Psoas muscle (tissue), 7 donors: ENCODE measurements at regions not wholly inside any gene's neighbourhood (a gene's known extent, or its start where the extent isn't known, plus 50 kb on each side); places are given as distances from the start of the nearest gene placed in this dataset.

Source experiments
- ATAC-seq, 4 donors: fragments of 200-7000 bp; cut with Tn5 transposase; one replicate each; pipeline ENCODE4 v1.9.1; 2020; ENCODE audit warnings: moderate library complexity in 3 of 4, mild to moderate bottlenecking in 2 of 4
- DNase-seq, 2 donors: peaks; one replicate each; pipeline ENCODE4 v3.0.0-alpha.2; 2020
- H3K27ac ChIP-seq: fragments of 200-600 bp; one replicate; pipeline ENCODE4 v1.8.0; 2022
- H3K27me3 ChIP-seq, 3 donors: fragments of 200-600 bp in 1 of 3; one replicate each; pipeline versions ENCODE4 v1.6.1 to v1.8.0; 2013 to 2022; ENCODE audit warnings: low read length in 2 of 3, mild to moderate bottlenecking in 2 of 3, moderate library complexity in 1 of 3; ENCODE audit not compliant: insufficient read depth in 3 of 3
- H3K36me3 ChIP-seq, 2 donors: fragments of 200-600 bp in 1 of 2; one replicate each; pipeline versions ENCODE4 v1.6.1 to v1.8.0; 2013 to 2022; ENCODE audit warnings: low read depth in 1 of 2, mild to moderate bottlenecking in 1 of 2, moderate library complexity in 1 of 2; ENCODE audit not compliant: insufficient read depth in 1 of 2
- H3K4me1 ChIP-seq: fragments of 200-600 bp; one replicate; pipeline ENCODE4 v1.8.0; 2022
- H3K4me3 ChIP-seq: fragments of 200-600 bp; one replicate; pipeline ENCODE4 v1.8.0; 2022; ENCODE audit warnings: mild to moderate bottlenecking
- H3K9me3 ChIP-seq: fragments of 200-600 bp; one replicate; pipeline ENCODE4 v1.8.0; 2022
- WGBS, 3 donors: extraction: QIAGEN DNeasy Blood & Tissue Kit; methylation state at CpG; one replicate each; pipeline versions ENCODE4 v1.1.6 to v1.1.7; 2013; 5-methylcytosine and 5-hydroxymethylcytosine counted together
- intact Hi-C, 2 donors: fragments of 100-400 bp; cut with DNase I; formaldehyde crosslinking; loops; one replicate each; pipeline versions ENCODE4 v1.11.0 to v1.14.2; 2022
- TF ChIP-seq, protein P1 (sequence below): fragments of 200-600 bp; IDR thresholded peaks from one replicate; pipeline ENCODE4 v1.8.0; 2022; ENCODE audit warnings: antibody characterized with exemption
- donor health status: healthy with polysubstance abuse.
- donor health status: DM: no; HTN: no; CAD: no; lungs with moderate emphysema.
- donor health status: Bipolar disorder and iron deficiency.
- donor health status: healthy.
- donor health status: DM: yes; HTN: yes; CAD: no.
- donor health status: DM: no; HTN: no; CAD: no.
- donor health status: DM: yes; HTN: yes; CAD: no.

DNA sequence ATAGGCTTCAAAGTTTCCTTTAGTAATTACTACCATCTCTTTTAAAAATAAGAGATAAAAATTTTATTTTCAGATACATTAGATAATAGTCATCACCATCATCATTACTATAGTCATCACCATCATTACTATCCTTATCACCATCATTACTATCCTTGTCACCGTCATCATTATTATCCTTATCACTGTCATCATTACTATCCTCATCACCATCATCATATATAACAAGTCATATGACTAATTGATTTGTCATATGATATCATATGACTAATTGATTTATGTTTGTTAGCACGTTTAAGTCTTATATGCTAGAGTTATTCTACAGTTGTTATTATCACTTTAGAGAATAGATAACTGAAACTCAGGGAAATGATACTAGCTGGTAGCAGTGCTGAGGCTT, 382.1 kb upstream of the CDH18 start:
- DNase-seq (no peak), ATAC-seq (no peak)
- H3K9me3 ChIP-seq = no peaks in the 10 kb centered on the region
- H3K36me3 ChIP-seq = no peaks in the 10 kb centered on the region
- H3K4me1 ChIP-seq = no peaks in the 10 kb centered on the region
- intact Hi-C loops = no loop called here
- TF ChIP-seq, protein P1, sequence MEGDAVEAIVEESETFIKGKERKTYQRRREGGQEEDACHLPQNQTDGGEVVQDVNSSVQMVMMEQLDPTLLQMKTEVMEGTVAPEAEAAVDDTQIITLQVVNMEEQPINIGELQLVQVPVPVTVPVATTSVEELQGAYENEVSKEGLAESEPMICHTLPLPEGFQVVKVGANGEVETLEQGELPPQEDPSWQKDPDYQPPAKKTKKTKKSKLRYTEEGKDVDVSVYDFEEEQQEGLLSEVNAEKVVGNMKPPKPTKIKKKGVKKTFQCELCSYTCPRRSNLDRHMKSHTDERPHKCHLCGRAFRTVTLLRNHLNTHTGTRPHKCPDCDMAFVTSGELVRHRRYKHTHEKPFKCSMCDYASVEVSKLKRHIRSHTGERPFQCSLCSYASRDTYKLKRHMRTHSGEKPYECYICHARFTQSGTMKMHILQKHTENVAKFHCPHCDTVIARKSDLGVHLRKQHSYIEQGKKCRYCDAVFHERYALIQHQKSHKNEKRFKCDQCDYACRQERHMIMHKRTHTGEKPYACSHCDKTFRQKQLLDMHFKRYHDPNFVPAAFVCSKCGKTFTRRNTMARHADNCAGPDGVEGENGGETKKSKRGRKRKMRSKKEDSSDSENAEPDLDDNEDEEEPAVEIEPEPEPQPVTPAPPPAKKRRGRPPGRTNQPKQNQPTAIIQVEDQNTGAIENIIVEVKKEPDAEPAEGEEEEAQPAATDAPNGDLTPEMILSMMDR = no peak
- no peak overlapping the region for H3K27ac ChIP-seq
- no peaks in the 10 kb centered on the region for H3K27me3 ChIP-seq
- no peak overlapping the region for H3K4me3 ChIP-seq
- WGBS, 3 donors = 55 to 63% (median 58%) methylated on average over 2 of the region's 2 CpGs

DNA sequence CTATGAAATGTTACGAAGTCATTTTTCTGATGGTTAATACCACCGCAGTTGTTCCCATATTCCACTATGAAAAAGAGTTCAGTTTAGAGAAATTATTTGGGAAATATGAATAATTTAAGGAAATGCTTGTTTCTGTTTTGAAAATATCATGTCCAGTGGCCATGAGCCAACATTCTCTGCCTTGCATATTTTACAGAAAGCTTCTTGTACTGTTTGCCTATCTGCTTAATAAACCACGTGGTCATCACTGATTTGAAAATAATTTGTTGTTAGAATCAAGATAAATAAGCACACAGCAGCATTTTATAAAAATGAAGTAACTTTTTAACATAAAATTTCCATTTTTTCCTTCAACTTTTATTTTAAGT, 381.5 kb upstream of the CDH18 start:
- Histone ChIP-seq H3K36me3 (no peaks in the 10 kb centered on the region), H3K4me1 (no peaks in the 10 kb centered on the region), H3K9me3 (no peaks in the 10 kb centered on the region), H3K4me3 (no peak overlapping the region), H3K27me3 (no peaks in the 10 kb centered on the region), H3K27ac (no peak overlapping the region)
- intact Hi-C loops = no loop called here
- 43 to 50% (median 47%) methylated on average over 3 of the region's 3 CpGs for WGBS, 3 donors
- TF ChIP-seq, protein P1 = no peak
- ATAC-seq (no peak), DNase-seq (no peak)

DNA sequence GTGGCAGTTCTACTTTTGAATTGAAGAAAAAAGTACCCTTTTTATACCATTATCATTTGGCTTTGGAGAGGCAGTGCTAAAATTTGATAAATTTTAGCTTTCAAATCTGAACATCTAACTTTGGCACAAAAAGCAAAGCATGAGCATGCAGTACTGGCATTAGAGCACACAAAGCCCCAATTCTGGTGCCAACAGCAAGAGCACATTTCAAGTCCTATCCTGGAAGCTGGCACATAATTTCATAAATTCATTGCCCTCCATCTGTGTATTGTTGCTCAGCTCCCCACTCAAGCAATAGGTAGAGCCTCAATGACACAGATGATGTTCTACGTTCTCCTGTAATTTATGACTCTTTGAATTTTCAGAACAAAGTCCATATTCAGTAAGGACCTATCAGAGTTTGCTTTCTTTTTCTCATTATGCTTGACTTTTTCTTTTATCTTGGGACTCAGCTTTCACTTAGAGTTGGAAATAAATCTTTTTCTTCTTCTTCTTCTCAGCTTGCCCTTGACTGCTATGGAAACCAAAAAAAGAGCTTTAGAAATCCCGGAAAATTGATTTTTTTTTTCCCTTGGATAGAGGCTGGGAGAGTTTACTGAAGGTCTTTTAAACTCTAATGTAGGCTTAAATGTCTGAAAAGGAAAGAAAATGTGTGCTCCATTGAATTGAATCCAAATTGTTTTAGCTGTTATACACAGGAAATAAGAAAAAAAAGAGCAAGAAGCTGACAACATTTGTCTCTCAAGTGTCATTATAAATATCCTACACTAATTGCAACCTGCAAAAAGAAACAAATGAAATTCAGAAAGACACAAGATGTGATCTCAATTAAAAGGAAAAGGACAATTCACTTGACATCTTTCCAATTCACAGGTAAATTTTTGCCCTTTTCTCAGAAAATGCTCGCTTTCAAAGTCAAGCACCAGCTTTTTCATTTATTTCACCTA, 380.8 kb upstream of the CDH18 start:
- TF ChIP-seq, protein P1 = no peak
- H3K4me3 ChIP-seq = no peak overlapping the region
- intact Hi-C loops = no loop called here
- DNase-seq (no peak), ATAC-seq (no peak)
- H3K4me1 ChIP-seq = no peaks in the 10 kb centered on the region
- H3K36me3 ChIP-seq = no peaks in the 10 kb centered on the region
- WGBS, 3 donors = 37 to 51% (median 44%) methylated on average over 3 of the region's 3 CpGs
- no peaks in the 10 kb centered on the region for H3K27me3 ChIP-seq
- H3K27ac ChIP-seq = no peak overlapping the region
- no peaks in the 10 kb centered on the region for H3K9me3 ChIP-seq

DNA sequence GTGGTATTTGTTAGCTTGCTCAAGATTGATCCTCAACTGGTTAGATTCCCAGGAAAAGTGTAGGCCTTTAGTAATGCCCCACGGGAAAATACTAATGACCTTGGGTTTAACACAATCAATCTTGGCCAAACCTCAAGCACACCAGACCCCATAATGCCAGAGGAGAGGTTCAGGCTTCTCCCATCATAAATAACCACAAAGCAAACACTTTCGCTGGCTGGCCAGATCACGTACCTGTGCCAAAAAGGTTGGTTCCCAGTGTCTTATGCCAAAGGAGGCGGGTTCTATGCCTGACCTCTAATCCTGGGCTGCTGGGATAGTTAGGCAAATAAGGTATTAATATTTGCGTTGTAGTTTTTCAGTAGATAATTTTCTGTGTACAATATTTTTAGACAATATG, 379.2 kb upstream of the CDH18 start:
- Histone ChIP-seq H3K9me3 (no peaks in the 10 kb centered on the region), H3K4me3 (no peak overlapping the region), H3K27ac (no peak overlapping the region), H3K27me3 (no peaks in the 10 kb centered on the region), H3K36me3 (no peaks in the 10 kb centered on the region), H3K4me1 (no peaks in the 10 kb centered on the region)
- TF ChIP-seq, protein P1 = no peak
- ATAC-seq (no peak), DNase-seq (no peak)
- intact Hi-C loops = no loop called here
- WGBS, 3 donors = 56 to 62% (median 58%) methylated on average over 5 of the region's 5 CpGs

DNA sequence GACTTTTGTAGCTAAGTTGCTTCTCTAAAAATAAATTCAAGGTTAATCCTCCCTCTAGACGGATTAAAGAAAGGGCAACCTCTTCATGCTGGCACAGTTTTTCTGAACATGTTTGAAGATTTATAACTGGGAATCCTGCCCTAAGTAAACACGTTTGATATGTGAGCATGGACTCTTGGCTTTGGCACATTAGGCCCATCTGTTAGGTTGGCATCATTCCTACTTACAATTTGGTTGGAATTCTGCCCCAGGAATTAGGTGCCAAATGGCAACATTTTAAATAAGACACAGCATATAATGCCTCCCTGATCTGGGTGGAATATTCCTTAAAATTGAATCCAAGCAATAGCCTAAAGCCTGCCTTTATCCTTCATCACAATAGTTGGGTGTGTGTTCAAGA, 372.3 kb upstream of the CDH18 start:
- Histone ChIP-seq H3K27me3 (no peaks in the 10 kb centered on the region), H3K27ac (no peak overlapping the region), H3K4me3 (no peak overlapping the region), H3K9me3 (no peaks in the 10 kb centered on the region), H3K4me1 (no peaks in the 10 kb centered on the region), H3K36me3 (no peaks in the 10 kb centered on the region)
- no peak for ATAC-seq
- DNase-seq = no peak
- intact Hi-C loops = no loop called here
- TF ChIP-seq, protein P1 = no peak
- 13 to 17% (median 15%) methylated on average over 2 of the region's 2 CpGs for WGBS, 3 donors
